HG03280 (cell line): ENCODE measurements at regions not wholly inside any gene's neighbourhood (a gene's known extent, or its start where the extent isn't known, plus 50 kb on each side); places are given as distances from the start of the nearest gene placed in this dataset.
"Not testable (repeated sequence)": the region's sequence is repeated elsewhere in the genome, so short reads cannot be mapped to it uniquely, and the experiment has no call there.

ENCODE experiments used
- ATAC-seq: cut with Tn5 transposase; IDR thresholded peaks from one replicate; pipeline ENCODE4 v1.9.1; 2021; ENCODE audit warnings: mild to moderate bottlenecking, moderate library complexity; ENCODE audit not compliant: unreplicated experiment

- ATAC-seq: no peak
Measured at GRCh38 chr13:76630629-76631230, 255.5 kb downstream of the KCTD12 start.

- no peak for ATAC-seq
Measured at GRCh38 chr13:76622315-76623040, 263.7 kb downstream of the KCTD12 start.

GRCh38 chr13:76621705-76622104 lies 264.5 kb downstream of the KCTD12 start:
- no peak for ATAC-seq

GRCh38 chr13:76620036-76620435 lies 266.2 kb downstream of the KCTD12 start:
- ATAC-seq: no peak

GRCh38 chr13:76619631-76620030 lies 266.6 kb downstream of the KCTD12 start:
- ATAC-seq: no peak

- no peak for ATAC-seq
Measured at GRCh38 chr13:76610819-76611415, 275.3 kb downstream of the KCTD12 start.

- ATAC-seq: no peak
Measured at GRCh38 chr13:76609643-76610042, 276.6 kb downstream of the KCTD12 start.

- ATAC-seq: no peak
Measured at GRCh38 chr13:76607866-76608265, 278.3 kb downstream of the KCTD12 start.

- ATAC-seq: no peak
Measured at GRCh38 chr13:76600081-76600480, 286.1 kb downstream of the KCTD12 start.

GRCh38 chr13:76597868-76598267 lies 288.3 kb downstream of the KCTD12 start:
- ATAC-seq: no peak

GRCh38 chr13:76596216-76596615 lies 290.0 kb downstream of the KCTD12 start:
- ATAC-seq: no peak

GRCh38 chr13:76594435-76594834 lies 291.8 kb downstream of the KCTD12 start:
- ATAC-seq: no peak

GRCh38 chr13:76586842-76587241 lies 299.4 kb downstream of the KCTD12 start:
- ATAC-seq: no peak

GRCh38 chr13:76579701-76580100 lies 306.5 kb downstream of the KCTD12 start:
- ATAC-seq: no peak

GRCh38 chr13:76575634-76576033 lies 310.6 kb downstream of the KCTD12 start:
- ATAC-seq: not testable (repeated sequence)

GRCh38 chr13:76570510-76570971 lies 315.7 kb downstream of the KCTD12 start:
- no peak for ATAC-seq

- no peak for ATAC-seq
Measured at GRCh38 chr13:76556627-76557026, 329.6 kb downstream of the KCTD12 start.

- ATAC-seq: no peak
Measured at GRCh38 chr13:76552807-76553206, 333.4 kb downstream of the KCTD12 start.

- ATAC-seq: no peak
Measured at GRCh38 chr13:76552041-76552772, 334.0 kb downstream of the KCTD12 start.

- no peak for ATAC-seq
Measured at GRCh38 chr13:76542176-76542575, 344.0 kb downstream of the KCTD12 start.

GRCh38 chr13:76538004-76538403 lies 348.2 kb downstream of the KCTD12 start:
- ATAC-seq: no peak
